NCI-H1048 (cell line): ENCODE measurements at regions not wholly inside any gene's neighbourhood (a gene's known extent, or its start where the extent isn't known, plus 50 kb on each side); places are given as distances from the start of the nearest gene placed in this dataset.

Experiments
- DNase-seq: peaks from one replicate; lab custom pipeline; 2025; lab: John Stamatoyannopoulos, UW

DNA sequence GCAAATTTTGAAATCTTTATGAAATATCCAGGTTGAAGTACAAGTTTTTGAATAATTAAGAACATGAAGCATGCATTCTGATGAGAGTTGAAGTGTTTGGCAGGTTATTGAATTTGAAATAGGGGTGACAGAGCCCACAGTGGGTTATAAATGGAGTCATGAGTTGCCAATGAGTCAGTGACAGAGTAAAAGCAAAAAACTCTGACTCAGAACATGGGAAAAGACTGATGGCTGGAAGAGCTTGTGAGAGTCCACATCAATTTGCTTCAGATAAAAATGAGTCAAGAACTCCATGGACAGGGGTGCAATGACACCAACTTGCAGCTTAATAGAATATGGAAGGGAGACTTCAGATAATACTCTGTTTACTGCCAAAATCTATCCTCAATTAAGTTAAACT, 105.3 kb downstream of the SLC6A15 start:
- DNase-seq: no peak

DNA sequence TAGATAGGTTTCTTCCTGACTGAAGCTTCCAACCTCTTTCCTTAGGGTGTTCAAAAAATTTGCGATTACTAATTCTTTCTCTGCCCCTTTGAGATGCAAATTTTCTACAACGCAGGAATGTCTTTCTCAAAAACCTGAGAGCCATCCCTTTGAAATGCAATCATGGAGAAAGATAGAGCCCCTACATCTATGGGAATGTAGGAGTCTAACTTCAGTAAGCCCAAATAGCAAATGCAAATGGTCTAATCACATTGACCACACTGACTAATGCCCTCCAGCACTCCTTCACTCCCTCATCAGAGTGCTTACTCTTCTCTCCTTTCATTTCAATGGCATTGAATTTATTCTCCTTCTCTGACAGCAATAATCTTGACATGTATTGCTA, 107.1 kb downstream of the SLC6A15 start:
- DNase-seq: no peak

GRCh38 chr12:84804691-84805473, 107.7 kb downstream of the SLC6A15 start:
- no peak for DNase-seq

GRCh38 chr12:84803661-84804060, 108.9 kb downstream of the SLC6A15 start:
- DNase-seq: no peak

GRCh38 chr12:84802161-84802560, 110.4 kb downstream of the SLC6A15 start:
- DNase-seq: no peak

DNA sequence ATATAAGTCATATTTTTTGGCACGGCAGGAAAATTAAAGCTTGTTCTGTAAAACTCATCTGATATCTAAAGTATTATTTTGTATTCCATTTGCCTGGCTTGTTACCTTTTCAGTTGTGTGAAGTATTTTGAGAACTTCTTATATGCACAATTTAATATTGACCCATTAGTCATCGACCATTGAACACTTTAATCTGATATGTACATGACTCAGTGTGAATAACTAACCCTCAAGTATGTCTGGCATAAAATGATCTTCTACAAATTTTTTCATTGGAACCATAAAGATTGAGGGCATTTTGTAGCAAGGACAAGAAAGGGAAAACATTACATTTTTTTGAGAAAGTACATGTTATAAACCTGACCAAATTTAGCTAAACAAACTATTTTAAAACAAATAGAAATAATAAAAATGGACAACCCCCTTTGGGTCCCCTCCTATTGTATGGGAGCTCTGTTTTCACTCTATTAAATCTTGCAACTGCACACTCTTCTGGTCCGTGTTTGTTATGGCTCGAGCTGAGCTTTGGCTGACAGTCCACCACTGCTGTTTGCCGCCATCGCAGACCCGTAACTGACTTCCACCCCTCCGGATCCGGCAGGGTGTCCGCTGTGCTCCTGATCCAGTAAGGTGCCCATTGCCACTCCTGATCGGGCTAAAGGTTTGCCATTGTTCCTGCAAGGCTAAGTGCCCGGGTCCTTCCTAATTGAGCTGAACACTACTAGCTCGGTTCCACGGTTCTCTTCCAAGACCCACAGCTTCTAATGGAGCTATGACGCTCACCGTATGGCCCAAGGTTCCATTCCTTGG, 118.8 kb downstream of the SLC6A15 start:
- DNase-seq: no peak

- DNase-seq: no peak
These were observed 121.2 kb downstream of the SLC6A15 start for GRCh38 chr12:84791444-84791843.

- no peak for DNase-seq
These were observed 123.4 kb downstream of the SLC6A15 start for GRCh38 chr12:84789184-84789583.

DNA sequence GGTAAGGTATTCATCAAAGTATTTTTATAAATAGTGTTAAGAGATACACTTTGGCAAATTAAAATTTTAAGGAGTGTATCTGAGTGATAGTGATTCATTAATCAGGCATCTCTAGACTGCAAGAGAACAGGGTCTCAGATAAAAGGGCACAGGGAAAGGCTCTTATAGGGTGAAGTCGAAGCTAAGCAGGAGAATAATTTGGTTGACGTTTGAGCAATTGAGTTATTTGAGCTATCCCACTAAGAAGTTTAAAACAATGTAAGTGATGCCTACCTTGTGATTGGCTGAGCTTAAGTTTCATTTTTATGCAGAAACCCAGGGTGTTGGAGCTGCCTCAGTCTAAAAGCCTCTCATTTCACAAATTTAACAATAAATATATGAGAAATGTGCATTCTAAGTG, 125.3 kb downstream of the SLC6A15 start:
- DNase-seq: no peak

- no peak for DNase-seq
These were observed 126.0 kb downstream of the SLC6A15 start for GRCh38 chr12:84786622-84787021.

DNA sequence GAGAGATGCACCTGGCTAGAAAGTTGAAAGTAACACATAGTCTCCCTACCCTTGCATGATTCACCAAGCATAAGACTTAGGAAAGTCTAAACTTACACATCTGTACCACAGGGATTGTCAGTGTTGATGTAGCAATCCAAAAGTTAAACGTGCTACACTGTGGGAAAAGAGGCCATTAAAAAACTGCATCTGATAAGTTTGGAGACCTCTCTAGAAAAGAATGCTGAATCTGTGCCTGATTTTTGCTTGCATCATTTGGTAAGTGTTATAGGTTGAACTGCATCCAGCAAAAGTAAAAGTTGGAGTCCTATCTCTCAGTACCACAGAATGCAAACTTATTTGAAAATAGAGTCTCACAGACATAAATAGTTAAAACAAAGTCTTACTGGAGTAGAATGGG, 126.6 kb downstream of the SLC6A15 start:
- DNase-seq: no peak

DNA sequence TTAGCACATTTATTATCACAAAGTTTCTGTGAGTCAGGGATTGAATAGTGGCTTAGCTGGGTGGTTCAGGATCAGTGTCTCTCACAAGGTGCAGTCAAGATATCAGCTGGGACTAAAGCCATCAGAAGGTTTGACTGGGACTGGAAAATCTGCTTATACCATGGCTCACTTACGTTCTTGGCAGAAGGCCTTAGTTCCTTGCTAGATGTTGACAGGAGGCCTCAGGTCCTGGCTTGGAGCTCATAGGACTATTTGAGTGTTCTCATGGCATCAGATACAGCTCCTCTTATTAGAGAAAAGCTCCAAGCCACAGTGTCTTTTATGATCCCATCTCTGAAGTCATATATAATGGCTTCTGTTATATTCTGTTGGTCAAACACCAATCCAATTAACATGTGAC, 127.3 kb downstream of the SLC6A15 start:
- DNase-seq: no peak

- no peak for DNase-seq
These were observed 133.4 kb downstream of the SLC6A15 start for GRCh38 chr12:84779169-84779568.

GRCh38 chr12:84772281-84772680, 140.3 kb downstream of the SLC6A15 start:
- no peak for DNase-seq

- no peak for DNase-seq
These were observed 145.5 kb downstream of the SLC6A15 start for GRCh38 chr12:84767079-84767478.

DNA sequence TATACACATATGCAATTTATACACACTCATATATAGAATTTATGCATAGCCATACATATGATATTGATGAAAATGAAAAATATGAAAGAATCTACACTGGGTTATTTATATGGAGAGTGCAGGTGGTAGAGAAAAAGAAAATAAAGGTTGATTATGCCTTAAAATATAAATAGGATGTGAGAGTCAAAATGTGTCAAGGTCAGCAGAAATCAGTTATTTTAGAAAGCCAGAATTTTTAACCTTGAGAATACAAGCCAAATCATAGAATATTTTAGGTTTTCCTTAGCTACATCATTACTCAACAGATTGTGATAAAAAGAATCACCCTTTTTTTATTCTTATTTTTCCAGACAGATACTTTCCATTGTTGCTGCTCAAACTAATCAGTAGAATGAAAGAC, 146.2 kb downstream of the SLC6A15 start:
- no peak for DNase-seq

- DNase-seq: no peak
These were observed 148.6 kb downstream of the SLC6A15 start for GRCh38 chr12:84764001-84764400.

- DNase-seq: no peak
These were observed 149.5 kb downstream of the SLC6A15 start for GRCh38 chr12:84763107-84763506.

- no peak for DNase-seq
These were observed 152.3 kb downstream of the SLC6A15 start for GRCh38 chr12:84760091-84760865.

DNA sequence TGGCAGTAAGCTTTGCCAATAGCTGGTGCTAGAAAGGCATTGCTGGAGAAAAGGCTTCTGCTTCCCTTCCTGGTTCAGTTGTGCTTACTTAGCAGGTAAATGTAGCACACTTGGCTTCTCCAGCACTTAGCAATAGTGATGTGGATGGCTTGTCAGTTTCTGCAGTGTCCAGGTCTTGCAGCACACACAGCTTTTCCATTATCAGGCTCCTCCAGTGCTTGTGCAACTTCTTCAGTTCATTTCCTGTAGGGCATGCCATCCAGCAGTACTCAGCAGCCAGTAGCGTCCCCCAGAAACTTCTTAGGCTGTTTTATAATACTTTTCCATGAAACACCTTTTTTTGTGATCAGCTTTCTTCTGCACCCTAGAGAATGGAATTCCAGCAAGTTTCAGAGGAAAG, 154.6 kb downstream of the SLC6A15 start:
- no peak for DNase-seq

GRCh38 chr12:84756961-84757360, 155.6 kb downstream of the SLC6A15 start:
- DNase-seq: no peak

- DNase-seq: no peak
These were observed 167.5 kb downstream of the SLC6A15 start for GRCh38 chr12:84745127-84745526.

GRCh38 chr12:84741692-84742091, 170.9 kb downstream of the SLC6A15 start:
- no peak for DNase-seq
